Caco-2 (cell line): ENCODE measurements at regions not wholly inside any gene's neighbourhood (a gene's known extent, or its start where the extent isn't known, plus 50 kb on each side); places are given as distances from the start of the nearest gene placed in this dataset.

Experiments
- BruUV-seq: library from RNA; stranded (reverse); fragments of 400-500 nt; replicated peaks from 2 replicates; lab custom pipeline; 2021; lab: Mats Ljungman, UMichigan
- CTCF ChIA-PET: fragments of 300-600 bp; sonication (Branson Sonifier 250); formaldehyde crosslinking; loops from one replicate; lab custom pipeline; 2022; ENCODE audit warnings: antibody characterized with exemption; lab: Charles Lee
- POLR2A ChIA-PET: fragments of 300-600 bp; sonication (Branson Sonifier 250); formaldehyde crosslinking; loops from one replicate; lab custom pipeline; 2022; ENCODE audit warnings: antibody characterized with exemption; lab: Charles Lee
- DNase-seq, 2 experiments: peaks; one replicate each; pipeline versions ENCODE4 v3.0.0 to v3.0.0-alpha.2; 2020 to 2022
- H3K27me3 ChIP-seq: replicated peaks from 2 replicates; pipeline ENCODE4 v1.6.0; 2011; ENCODE audit warnings: low read length; ENCODE audit not compliant: control insufficient read depth, insufficient read depth
- H3K36me3 ChIP-seq: 2 replicates; pipeline ENCODE4 v1.5.1; 2011; ENCODE audit warnings: low read length; ENCODE audit not compliant: control insufficient read depth, insufficient read depth
- H3K4me1 ChIP-seq: fragments of 250-450 bp; sonication (Bioruptor Pico); 2 replicates; pipeline ENCODE4 v1.5.1; 2020; ENCODE audit warnings: mild to moderate bottlenecking
- H3K4me3 ChIP-seq: 2 replicates; pipeline ENCODE4 v1.5.1; 2011; ENCODE audit warnings: low read depth, mild to moderate bottlenecking, control low read depth, low read length
- H3K9me3 ChIP-seq: fragments of 250-450 bp; sonication (Bioruptor Pico); 2 replicates; pipeline ENCODE4 v1.5.1; 2020; ENCODE audit warnings: mild to moderate bottlenecking, moderate library complexity
- H3K27ac Mint-ChIP-seq: one replicate; pipeline ENCODE4 v1.8.0; 2022; ENCODE audit warnings: mixed read lengths; ENCODE audit not compliant: unreplicated experiment
- H3K27me3 Mint-ChIP-seq: one replicate; pipeline ENCODE4 v1.8.0; 2022; ENCODE audit warnings: mixed read lengths; ENCODE audit not compliant: insufficient read depth, unreplicated experiment
- H3K36me3 Mint-ChIP-seq: one replicate; pipeline ENCODE4 v1.8.0; 2022; ENCODE audit warnings: mild to moderate bottlenecking, mixed read lengths; ENCODE audit not compliant: insufficient read depth, unreplicated experiment
- H3K4me1 Mint-ChIP-seq: one replicate; pipeline ENCODE4 v1.8.0; 2022; ENCODE audit warnings: low read depth, mixed read lengths; ENCODE audit not compliant: unreplicated experiment
- H3K4me3 Mint-ChIP-seq: one replicate; pipeline ENCODE4 v1.8.0; 2022; ENCODE audit warnings: mild to moderate bottlenecking, moderate library complexity, mixed read lengths; ENCODE audit not compliant: unreplicated experiment
- H3K9me3 Mint-ChIP-seq: one replicate; pipeline ENCODE4 v1.8.0; 2022; ENCODE audit warnings: mixed read lengths; ENCODE audit not compliant: unreplicated experiment
- CTCF ChIP-seq, 2 experiments: fragments of 200-600 bp in 1 of 2; IDR thresholded peaks; 1 replicate in 1 of 2; 2 replicates in 1 of 2; pipeline versions ENCODE4 v1.5.1 to v1.8.0; 2011 to 2022; ENCODE audit warnings: antibody characterized with exemption in 1 of 2, control low read depth in 1 of 2, inconsistent platforms in 1 of 2, low read depth in 1 of 2, low read length in 1 of 2, mild to moderate bottlenecking in 1 of 2, moderate library complexity in 1 of 2; ENCODE audit not compliant: insufficient read depth in 1 of 2, severe bottlenecking in 1 of 2, unreplicated experiment in 1 of 2
- intact Hi-C: fragments of 100-400 bp; cut with micrococcal nuclease; formaldehyde crosslinking; loops from one replicate; pipeline ENCODE4 v1.10.0; 2022; ENCODE audit not compliant: unreplicated experiment

GRCh38 chr5:157925786-157926671 is 67.1 kb upstream of the CLINT1 start:
- Histone ChIP-seq H3K4me3 (no peak overlapping the region), H3K27me3 (no peaks in the 10 kb centered on the region), H3K36me3 (no peaks in the 10 kb centered on the region), H3K4me1 (no peaks in the 10 kb centered on the region), H3K9me3 (no peaks in the 10 kb centered on the region)
- Mint-ChIP-seq H3K36me3 (no peaks in the 10 kb centered on the region), H3K27me3 (no peaks in the 10 kb centered on the region), H3K9me3 (no peaks in the 10 kb centered on the region), H3K4me1 (no peaks in the 10 kb centered on the region), H3K4me3 (no peak overlapping the region), H3K27ac (no peak overlapping the region)
- no peak for TF ChIP-seq CTCF (IDR thresholded peaks at IDR 0.05; ENCODE audit: insufficient read depth in 1 of 2, low read depth in 1 of 2, low read length in 1 of 2, severe bottlenecking in 1 of 2, unreplicated experiment in 1 of 2)
- ChIA-PET CTCF (no interaction called here), POLR2A (no interaction called here)
- intact Hi-C loops: no loop called here
- no peak for DNase-seq
- BruUV-seq: no TSS peak

- no peaks in the 10 kb centered on the region for H3K27me3 ChIP-seq
- Mint-ChIP-seq H3K4me3 (no peak overlapping the region), H3K27ac (no peak overlapping the region), H3K27me3 (no peaks in the 10 kb centered on the region), H3K36me3 (no peaks in the 10 kb centered on the region), H3K4me1 (no peaks in the 10 kb centered on the region), H3K9me3 (no peaks in the 10 kb centered on the region)
- no peak for TF ChIP-seq CTCF (IDR thresholded peaks at IDR 0.05; ENCODE audit: insufficient read depth in 1 of 2, low read depth in 1 of 2, low read length in 1 of 2, severe bottlenecking in 1 of 2, unreplicated experiment in 1 of 2)
- ChIA-PET POLR2A (no interaction called here), CTCF (no interaction called here)
- DNase-seq: no peak
- no peaks in the 10 kb centered on the region for H3K36me3 ChIP-seq
- H3K4me3 ChIP-seq: no peak overlapping the region
- no TSS peak for BruUV-seq
- intact Hi-C loops: no loop called here
- no peaks in the 10 kb centered on the region for H3K4me1 ChIP-seq
- no peaks in the 10 kb centered on the region for H3K9me3 ChIP-seq
Measured at GRCh38 chr5:157924931-157925729, 66.2 kb upstream of the CLINT1 start.

- no peak overlapping the region for H3K27ac Mint-ChIP-seq
- H3K9me3 Mint-ChIP-seq: no peaks in the 10 kb centered on the region
- H3K9me3 ChIP-seq: no peaks in the 10 kb centered on the region
- H3K36me3 Mint-ChIP-seq: no peaks in the 10 kb centered on the region
- H3K4me3 Mint-ChIP-seq: no peak overlapping the region
- ChIA-PET POLR2A (no interaction called here), CTCF (no interaction called here)
- no peaks in the 10 kb centered on the region for H3K27me3 ChIP-seq
- TF ChIP-seq CTCF (IDR thresholded peaks at IDR 0.05; ENCODE audit: insufficient read depth in 1 of 2, low read depth in 1 of 2, low read length in 1 of 2, severe bottlenecking in 1 of 2, unreplicated experiment in 1 of 2): no peak
- no peaks in the 10 kb centered on the region for H3K4me1 ChIP-seq
- no peak overlapping the region for H3K4me3 ChIP-seq
- BruUV-seq: no TSS peak
- intact Hi-C loops: no loop called here
- H3K27me3 Mint-ChIP-seq: no peaks in the 10 kb centered on the region
- DNase-seq: no peak
- H3K4me1 Mint-ChIP-seq: peaks cover 2% of the 10 kb centered on the region
- H3K36me3 ChIP-seq: no peaks in the 10 kb centered on the region
Measured at GRCh38 chr5:157924490-157924889, 65.5 kb upstream of the CLINT1 start.
